ENCODE measurements at regions not wholly inside any gene's neighbourhood (a gene's known extent, or its start where the extent isn't known, plus 50 kb on each side); places are given as distances from the start of the nearest gene placed in this dataset.
"Not testable (repeated sequence)": the region's sequence is repeated elsewhere in the genome, so short reads cannot be mapped to it uniquely, and the experiment has no call there.

DNA sequence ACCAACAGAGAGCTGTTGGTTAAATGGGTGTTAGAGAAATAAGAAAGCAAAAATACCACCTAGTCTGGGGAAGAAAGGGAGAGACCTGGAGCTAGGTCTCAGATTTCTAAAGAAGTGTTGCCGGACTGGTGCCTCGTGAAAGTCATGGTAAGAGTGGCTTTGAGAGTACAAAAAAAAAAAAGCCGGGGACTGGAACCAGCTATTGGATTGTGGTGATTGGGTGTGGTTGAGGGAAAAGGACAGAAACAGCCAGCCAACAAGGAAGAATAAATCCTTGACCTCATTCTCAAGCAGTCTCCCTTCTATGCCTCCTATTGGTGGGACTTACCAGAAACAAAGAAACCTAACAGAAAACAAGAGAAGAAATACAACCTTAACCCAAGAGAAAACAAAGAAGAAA, 346.4 kb upstream of the KCNMB2 start:
- in situ Hi-C loops (cut with HindIII; ENCODE audit: low sequenced_read_pairs): no loop called here

DNA sequence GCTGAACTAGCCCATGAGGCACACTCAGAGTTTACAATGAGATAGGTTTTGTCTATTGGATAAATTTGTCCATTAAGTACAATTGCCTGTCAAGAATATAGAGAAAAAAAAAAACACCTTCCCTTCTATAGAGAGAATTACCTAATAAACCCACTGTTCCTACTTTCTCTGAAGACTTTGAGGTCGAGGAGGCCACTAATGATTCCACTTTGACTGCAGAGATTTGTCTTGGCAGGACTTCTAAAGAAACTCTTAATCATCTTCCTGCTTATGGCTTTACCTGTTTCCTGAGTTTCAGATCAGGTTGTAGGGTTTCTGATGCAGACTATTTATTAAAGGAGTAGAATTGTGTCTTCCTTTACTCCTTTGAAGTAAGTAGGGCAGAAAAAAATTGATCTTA, 342.4 kb upstream of the KCNMB2 start:
- in situ Hi-C loops (cut with HindIII; ENCODE audit: low sequenced_read_pairs): no loop called here

DNA sequence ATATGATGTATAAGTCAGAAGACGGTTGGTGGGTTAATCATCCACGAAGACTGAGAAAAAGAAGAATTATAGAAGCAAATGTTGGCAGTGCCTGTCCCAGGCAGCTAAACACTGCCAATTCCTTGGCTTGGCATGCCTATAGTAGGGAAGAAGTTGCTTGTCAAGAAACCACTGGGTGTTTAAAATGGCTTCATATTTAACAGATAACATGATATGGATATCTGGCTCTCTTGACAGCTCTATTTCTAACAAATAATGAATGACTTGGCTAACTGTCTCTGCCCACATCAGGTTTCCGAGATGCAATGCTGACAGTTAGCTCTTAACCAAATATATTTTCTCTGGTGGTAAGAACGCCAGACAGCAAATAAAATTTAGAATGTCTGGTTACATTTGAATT, 341.7 kb upstream of the KCNMB2 start:
- in situ Hi-C loops (cut with HindIII; ENCODE audit: low sequenced_read_pairs): no loop called here

DNA sequence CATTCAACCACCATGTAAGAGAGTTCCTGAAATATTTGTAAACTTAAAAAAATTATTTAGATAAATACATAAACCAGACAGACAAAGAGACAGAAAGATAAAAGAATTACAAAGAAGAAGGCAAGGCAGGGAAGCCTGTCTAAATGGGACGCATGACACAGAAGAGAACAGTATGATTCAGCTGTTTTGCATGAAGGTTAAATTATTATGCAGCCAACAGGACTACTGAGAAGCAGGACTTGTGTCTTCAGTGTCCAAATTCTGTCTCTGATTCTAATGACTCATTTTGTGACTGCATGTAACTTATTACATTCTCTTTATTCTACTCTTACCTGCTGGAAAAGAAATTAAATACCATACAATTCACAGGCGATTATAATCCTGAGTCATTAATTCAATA, 340.4 kb upstream of the KCNMB2 start:
- in situ Hi-C loops (cut with HindIII; ENCODE audit: low sequenced_read_pairs): no loop called here

DNA sequence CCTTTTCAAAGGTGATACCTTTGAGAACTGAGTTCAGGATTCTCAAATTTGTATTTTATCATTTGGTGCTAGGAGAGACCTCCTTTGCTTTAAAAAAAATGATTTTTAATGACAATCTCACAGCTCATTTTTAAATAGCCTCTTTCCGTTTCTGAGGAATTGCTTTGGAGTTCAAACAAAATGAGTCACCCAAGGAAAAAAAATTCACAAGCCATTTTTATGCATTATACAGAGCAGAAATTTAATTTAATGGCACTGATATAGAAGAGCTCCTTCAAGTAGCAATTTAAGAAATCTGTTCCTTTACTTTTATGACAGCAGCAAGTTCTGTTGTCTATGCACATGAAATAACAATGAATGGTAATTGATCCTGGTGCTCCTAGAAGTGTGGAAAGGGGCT, 337.9 kb upstream of the KCNMB2 start:
- in situ Hi-C loops (cut with HindIII; ENCODE audit: low sequenced_read_pairs): no loop called here

DNA sequence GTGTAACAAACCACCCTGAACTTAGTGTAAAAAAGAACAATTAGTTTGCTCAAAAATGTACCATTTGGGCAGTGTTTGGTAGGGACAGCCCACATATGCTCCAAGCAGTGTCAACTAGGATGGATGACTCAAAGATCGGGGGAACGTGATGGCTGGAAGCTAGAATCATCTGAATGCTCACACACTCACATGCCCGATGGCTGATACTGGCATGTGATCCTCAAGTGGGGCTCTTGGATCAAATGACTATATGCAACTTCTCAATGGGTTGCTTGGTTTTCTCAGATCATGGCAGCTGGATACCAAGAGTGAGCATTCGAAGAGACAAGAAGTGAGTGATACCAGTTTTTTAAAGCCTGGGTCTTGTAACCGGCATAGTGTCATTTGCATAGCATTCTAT, 335.9 kb upstream of the KCNMB2 start:
- in situ Hi-C loops (cut with HindIII; ENCODE audit: low sequenced_read_pairs): no loop called here

DNA sequence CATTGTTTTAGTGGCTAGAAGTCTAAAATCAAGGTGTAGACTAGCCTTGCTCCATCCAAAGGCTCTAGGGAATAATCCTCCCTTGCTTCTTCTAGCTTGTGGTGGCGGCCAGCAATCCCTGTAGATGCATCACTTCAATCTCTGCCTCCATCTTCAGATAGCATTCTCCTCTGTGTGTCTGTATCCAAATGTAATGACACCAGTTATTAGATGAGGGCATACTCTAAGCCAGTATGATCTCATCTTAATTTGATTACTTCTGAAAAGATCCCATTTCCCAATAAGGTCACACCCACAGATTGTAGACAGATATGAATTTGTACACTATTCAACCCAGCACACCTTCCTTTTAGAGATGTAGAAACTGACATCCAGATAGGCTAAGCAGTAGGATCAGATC, 334.5 kb upstream of the KCNMB2 start:
- in situ Hi-C loops (cut with HindIII; ENCODE audit: low sequenced_read_pairs): no loop called here

DNA sequence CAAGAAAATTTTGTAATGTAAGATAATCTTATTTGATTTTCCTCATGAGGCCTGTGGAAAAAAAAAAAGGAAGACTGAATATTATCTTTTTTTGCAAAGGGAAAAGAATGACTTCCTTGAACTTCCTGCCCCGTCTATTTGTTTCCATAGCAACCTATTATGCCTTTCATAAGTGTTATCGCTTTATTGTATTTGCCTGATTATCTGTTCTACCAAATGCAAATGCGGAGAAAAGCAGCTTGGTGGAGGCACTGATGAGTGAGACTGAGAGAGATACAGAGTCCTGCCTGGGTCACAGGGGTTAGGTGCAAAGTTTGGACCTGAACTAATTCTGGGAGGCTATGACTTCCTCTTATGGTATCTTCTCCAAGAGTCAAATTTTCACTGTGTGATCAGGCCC, 334.0 kb upstream of the KCNMB2 start:
- in situ Hi-C loops (cut with HindIII; ENCODE audit: low sequenced_read_pairs): no loop called here

DNA sequence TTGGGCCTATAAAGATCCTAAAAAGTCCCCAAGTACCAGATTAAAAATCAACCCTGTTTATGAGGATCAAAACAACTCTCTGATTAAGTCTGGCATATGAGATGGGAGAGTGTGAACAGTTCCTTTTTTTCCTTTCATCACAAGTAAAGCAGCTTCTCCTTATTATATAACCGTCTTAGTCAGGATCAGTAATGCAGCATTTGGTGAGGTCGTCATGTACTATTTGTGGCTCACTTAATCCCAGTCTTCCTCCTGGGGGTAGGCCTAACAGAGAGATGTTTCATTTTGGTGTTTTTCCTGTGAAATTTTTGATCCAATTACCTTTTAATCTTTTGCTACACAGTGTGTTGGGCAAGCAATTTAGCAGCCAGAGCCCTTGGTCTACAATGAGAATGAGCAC, 333.1 kb upstream of the KCNMB2 start:
- in situ Hi-C loops (cut with HindIII; ENCODE audit: low sequenced_read_pairs): no loop called here

DNA sequence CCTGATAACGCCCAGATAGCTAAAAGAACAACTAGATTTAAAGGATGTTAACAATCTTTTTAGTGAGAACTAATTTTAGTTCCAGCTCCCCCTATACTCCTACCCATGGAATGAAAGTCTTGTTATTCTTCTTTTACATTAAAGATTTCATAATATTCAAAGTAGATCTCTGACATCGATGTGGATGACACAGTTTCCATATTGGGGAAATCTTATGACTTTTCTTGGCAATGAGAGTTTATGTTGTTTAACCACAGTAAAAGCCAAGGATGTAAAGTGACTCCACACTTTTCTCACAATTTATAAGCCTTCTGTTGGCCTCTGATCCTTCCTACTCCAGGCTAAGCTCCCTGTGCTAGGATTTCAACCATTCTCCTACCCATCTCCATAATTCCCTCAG, 332.6 kb upstream of the KCNMB2 start:
- in situ Hi-C loops (cut with HindIII; ENCODE audit: low sequenced_read_pairs): no loop called here

DNA sequence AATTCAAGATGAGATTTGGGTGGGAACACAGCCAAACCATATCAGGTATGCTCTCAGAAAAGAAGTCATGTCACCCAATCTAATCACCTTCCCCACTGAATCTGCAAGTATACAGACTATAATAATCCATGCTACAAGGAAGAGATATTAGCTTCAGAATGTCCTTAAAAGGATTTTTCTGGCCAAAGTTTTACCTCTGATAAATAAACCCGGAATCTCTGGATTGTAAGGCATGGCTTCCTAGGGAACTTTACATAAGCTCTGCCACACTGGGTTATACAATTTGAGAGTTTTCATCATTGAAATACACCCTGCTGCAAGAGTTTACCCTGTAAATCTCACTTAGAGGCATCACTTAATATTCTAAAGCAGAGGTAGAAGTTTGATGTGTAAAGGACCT, 330.5 kb upstream of the KCNMB2 start:
- in situ Hi-C loops (cut with HindIII; ENCODE audit: low sequenced_read_pairs): no loop called here

DNA sequence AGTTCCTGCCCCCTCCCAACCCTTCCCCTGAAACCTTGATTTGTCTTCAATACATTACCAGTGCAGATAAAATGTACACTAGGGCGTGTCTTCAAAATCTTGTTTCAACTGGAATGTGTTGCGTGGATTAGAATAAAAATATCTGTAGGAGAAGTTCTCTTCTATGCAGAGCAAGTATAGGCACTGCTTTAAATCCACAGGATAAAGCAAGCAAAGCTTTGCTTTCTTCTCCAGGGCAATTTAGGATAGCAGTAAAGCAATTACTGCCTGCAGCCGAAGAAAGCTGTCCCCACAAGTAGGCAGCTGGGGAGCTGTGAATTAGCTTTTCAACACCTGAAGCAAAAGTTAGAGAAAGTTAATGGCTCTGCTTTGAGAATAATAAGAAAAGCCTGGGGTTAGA, 329.7 kb upstream of the KCNMB2 start:
- in situ Hi-C loops (cut with HindIII; ENCODE audit: low sequenced_read_pairs): no loop called here

DNA sequence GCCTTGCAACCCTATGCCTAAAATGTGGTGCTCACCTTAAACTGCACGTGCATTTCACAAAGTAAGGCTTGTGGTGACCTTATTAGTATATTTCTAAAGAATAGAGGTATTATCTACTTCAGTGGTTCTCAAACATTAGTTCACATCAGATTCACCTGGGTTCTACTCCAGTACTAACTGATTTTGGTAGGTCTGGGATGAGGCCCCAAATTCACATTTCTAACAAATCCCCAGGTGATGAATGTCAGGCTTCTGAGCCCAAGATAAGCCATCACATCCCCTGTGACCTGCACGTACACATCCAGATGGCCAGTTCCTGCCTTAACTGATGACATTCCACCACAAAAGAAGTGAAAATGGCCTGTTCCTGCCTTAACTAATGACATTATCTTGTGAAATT, 329.1 kb upstream of the KCNMB2 start:
- in situ Hi-C loops (cut with HindIII; ENCODE audit: low sequenced_read_pairs): not testable (repeated sequence)

DNA sequence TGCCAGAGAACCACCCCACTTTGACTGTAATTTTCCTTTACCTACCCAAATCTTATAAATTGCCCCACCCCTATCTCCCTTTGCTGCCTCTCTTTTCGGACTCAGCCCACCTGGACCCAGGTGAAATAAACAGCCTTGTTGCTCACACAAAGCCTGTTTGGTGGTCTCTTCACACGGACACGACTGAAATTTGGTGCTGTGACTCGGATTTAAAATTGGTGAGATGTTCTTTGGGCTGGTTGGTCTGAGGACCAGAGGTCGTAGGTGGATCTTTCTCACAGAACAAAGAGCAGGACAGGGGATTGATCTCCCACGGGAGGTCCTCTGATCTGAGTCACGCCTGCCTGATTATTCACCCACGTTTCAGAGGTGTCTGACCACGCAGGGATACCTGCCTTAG, 328.6 kb upstream of the KCNMB2 start:
- in situ Hi-C loops (cut with HindIII; ENCODE audit: low sequenced_read_pairs): not testable (repeated sequence)

DNA sequence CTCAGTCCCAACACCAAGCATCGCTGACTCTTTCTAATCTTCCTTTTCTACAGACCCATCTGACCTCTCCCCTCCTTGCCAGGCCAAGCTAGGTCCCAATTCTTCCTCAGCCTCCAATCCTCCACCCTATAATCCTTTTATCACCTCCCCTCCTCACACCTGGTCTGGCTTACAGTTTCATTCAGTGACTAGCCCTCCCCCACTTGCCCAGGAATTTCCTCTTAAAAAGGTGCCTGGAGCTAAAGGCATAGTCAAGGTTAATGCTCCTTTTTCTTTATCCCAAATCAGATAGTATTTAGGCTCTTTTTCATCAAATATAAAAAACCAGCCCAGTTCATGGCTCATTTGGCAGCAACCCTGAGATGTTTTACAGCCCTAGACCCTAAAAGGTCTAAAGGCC, 327.1 kb upstream of the KCNMB2 start:
- in situ Hi-C loops (cut with HindIII; ENCODE audit: low sequenced_read_pairs): not testable (repeated sequence)

DNA sequence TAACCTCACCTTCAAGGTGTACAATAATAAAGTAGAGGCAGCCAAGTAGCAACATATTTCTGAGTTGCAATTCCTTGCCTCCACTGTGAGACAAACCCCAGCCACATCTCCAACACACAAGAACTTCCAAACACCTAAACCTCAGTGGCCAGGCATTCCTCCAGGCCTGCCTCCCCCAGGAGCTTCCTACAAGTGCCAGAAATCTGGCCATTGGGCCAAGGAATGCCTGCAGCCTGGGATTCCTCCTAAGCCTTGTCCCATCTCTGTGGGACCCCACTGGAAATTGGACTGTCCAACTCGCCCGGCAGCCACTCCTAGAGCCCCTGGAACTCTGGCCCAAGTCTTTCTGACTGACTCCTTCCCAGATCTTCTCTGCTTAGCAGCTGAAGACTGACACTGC, 326.6 kb upstream of the KCNMB2 start:
- in situ Hi-C loops (cut with HindIII; ENCODE audit: low sequenced_read_pairs): not testable (repeated sequence)

DNA sequence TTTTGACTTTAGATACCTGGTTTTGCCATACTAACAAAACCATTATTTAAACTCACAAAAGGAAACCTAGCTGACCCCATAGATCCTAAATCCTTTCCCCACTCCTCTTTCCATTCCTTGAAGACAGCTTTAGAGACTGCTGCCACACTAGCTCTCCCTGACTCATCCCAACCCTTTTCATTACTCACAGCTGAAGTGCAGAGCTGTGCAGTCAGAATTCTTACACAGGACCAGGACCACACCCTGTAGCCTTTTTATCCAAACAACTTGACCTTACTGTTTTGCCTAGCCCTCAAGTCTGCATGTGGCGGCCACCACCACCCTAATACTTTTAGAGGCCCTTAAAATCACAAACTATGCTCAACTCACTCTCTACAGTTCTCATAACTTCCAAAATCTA, 325.1 kb upstream of the KCNMB2 start:
- in situ Hi-C loops (cut with HindIII; ENCODE audit: low sequenced_read_pairs): not testable (repeated sequence)

DNA sequence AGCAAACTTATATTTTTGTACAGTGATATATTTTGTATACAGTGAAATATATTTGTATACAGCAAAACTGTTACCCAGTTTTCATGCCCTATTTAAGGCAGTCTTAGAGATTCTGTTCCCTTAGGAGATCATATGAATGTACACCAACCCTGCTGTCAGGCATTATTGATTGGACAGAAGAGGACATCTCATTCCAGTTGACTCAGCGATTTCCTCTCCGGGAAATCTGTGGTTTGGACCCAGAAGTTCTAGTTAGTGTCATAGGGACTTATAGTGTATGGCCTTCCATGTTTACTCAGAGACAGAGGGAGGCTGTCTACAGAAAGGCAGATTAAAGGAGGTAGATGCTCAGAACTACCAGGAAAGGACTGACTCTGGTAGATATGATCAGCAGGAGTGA, 318.8 kb upstream of the KCNMB2 start:
- in situ Hi-C loops (cut with HindIII; ENCODE audit: low sequenced_read_pairs): no loop called here

DNA sequence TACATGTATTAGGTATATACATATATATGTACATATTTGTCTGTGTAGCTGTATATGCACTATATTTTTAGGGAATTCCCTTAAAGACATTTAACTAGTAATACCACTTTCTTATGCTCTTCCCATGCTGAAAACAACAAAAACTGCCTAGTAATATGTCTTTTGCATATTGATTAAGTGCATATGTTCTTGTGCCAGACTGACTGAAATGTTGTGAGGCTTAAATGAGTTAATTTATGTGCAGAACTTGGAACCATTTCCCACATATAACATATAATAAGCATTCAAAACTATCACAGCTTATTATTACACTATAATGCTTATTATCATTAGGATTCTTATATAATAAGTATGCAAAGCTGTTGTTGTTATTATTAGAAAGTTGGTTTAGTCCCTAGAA, 318.0 kb upstream of the KCNMB2 start:
- in situ Hi-C loops (cut with HindIII; ENCODE audit: low sequenced_read_pairs): no loop called here

DNA sequence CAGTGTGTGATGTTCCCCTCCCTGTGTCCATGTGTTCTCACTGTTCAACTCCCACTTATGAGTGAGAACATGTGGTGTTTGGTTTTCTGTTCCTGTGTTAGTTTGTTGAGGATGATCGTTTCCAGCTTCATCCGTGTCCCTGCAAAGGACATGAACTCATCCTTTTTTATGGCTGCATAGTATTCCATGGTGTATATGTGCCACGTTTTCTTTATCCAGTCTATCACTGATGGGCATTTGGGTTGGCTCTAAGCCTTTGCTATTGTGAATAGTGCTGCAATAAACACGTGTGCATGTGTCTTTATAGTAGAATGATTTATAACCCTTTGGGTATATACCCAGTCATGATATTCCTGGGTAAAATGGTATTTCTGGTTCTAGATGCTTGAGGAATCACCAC, 316.6 kb upstream of the KCNMB2 start:
- in situ Hi-C loops (cut with HindIII; ENCODE audit: low sequenced_read_pairs): not testable (repeated sequence)

DNA sequence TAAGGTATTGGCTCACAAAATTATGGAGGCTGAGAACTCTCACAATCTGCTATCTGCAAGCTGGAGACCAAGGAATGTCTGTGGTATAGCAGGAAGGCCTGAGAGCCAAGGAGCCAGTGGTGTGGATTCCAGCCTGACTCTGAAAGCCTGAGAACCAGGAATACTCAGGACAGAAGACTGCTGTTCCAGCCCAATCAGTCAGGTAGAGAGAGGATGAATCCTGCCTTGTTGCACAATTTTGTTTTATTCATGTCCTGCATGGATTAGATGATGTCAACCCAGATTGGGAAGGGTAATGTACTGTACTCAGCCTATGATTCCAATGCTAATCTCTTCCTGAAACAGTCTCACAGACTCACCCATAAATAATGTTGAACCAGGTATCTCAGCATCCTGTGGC, 312.4 kb upstream of the KCNMB2 start:
- in situ Hi-C loops (cut with HindIII; ENCODE audit: low sequenced_read_pairs): no loop called here

DNA sequence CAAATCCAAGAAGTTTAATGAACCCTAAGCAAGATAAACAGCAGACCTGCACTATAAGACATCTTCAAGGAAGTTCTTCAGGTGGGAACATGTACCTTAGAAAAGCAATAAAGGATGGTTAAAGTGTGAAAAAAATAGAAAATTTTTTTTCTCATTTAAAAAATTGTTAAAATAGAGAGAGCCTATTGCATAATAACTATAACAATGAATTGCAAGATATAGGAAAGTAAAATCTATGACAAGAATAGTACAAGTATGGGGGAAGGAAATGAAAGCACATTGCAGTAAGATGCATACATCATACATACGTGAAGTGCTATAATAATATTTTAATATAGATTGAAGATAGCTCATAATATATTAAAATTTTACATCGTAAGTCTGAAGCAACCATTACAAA, 310.1 kb upstream of the KCNMB2 start:
- in situ Hi-C loops (cut with HindIII; ENCODE audit: low sequenced_read_pairs): no loop called here

DNA sequence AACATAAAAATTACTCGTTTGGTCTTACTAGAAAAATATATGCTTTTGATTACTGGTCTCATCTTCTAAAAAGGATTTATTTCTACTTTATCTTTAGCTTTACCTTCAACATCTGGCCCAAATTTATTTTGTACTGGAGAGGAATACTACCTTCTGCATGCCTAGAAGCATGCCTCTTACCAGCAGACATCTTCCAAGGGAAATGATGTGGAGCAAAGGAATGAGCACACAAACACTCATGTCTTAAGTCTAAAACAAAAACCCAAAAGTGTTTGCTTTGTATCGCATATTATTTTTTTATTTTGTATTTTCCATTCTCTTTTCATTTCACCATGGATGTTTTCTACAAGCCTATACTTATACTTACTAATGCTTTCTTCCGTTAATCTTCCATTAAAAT, 304.6 kb upstream of the KCNMB2 start:
- in situ Hi-C loops (cut with HindIII; ENCODE audit: low sequenced_read_pairs): no loop called here

Measured in DLD1 (cell line).